DND-41 (cell line): ENCODE measurements at regions not wholly inside any gene's neighbourhood (a gene's known extent, or its start where the extent isn't known, plus 50 kb on each side); places are given as distances from the start of the nearest gene placed in this dataset.

Experiments used
- EZH2 ChIP-seq: IDR thresholded peaks from 3 replicates; pipeline ENCODE4 v1.6.1; 2012; ENCODE audit warnings: borderline replicate concordance, low read depth, mild to moderate bottlenecking, moderate library complexity, low read length, inconsistent platforms; ENCODE audit not compliant: severe bottlenecking
- TF ChIP-seq, protein P1 (sequence below): IDR thresholded peaks from 2 replicates; pipeline ENCODE4 v1.5.1; 2012; ENCODE audit warnings: borderline replicate concordance, low read length, moderate library complexity, mild to moderate bottlenecking; ENCODE audit not compliant: poor library complexity, severe bottlenecking; ENCODE audit errors: extremely low read depth

GRCh38 chr9:19619221-19619620, 169.6 kb downstream of the SLC24A2 start:
- TF ChIP-seq, protein P1, sequence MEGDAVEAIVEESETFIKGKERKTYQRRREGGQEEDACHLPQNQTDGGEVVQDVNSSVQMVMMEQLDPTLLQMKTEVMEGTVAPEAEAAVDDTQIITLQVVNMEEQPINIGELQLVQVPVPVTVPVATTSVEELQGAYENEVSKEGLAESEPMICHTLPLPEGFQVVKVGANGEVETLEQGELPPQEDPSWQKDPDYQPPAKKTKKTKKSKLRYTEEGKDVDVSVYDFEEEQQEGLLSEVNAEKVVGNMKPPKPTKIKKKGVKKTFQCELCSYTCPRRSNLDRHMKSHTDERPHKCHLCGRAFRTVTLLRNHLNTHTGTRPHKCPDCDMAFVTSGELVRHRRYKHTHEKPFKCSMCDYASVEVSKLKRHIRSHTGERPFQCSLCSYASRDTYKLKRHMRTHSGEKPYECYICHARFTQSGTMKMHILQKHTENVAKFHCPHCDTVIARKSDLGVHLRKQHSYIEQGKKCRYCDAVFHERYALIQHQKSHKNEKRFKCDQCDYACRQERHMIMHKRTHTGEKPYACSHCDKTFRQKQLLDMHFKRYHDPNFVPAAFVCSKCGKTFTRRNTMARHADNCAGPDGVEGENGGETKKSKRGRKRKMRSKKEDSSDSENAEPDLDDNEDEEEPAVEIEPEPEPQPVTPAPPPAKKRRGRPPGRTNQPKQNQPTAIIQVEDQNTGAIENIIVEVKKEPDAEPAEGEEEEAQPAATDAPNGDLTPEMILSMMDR = no peak
- no peak for TF ChIP-seq EZH2
